H1 (cell line): ENCODE measurements at regions not wholly inside any gene's neighbourhood (a gene's known extent, or its start where the extent isn't known, plus 50 kb on each side); places are given as distances from the start of the nearest gene placed in this dataset.

ENCODE experiments used
- BACH1 ChIP-seq: IDR thresholded peaks from 2 replicates; pipeline ENCODE4 v1.6.1; 2012; ENCODE audit warnings: low read length, improper control_type of control experiment
- CTBP2 ChIP-seq: IDR thresholded peaks from 2 replicates; pipeline ENCODE4 v1.7.0; 2011; ENCODE audit warnings: borderline replicate concordance, mild to moderate bottlenecking, moderate library complexity, mixed read lengths, low read length; ENCODE audit not compliant: insufficient read depth, insufficient read length
- E2F6 ChIP-seq: IDR thresholded peaks from 2 replicates; pipeline ENCODE4 v1.6.1; 2012; ENCODE audit warnings: inconsistent platforms
- GABPA ChIP-seq: IDR thresholded peaks from 2 replicates; pipeline ENCODE4 v1.6.1; 2011; ENCODE audit warnings: mild to moderate bottlenecking, low read length, moderate library complexity, borderline replicate concordance; ENCODE audit not compliant: insufficient read depth
- GTF2F1 ChIP-seq: IDR thresholded peaks from 2 replicates; pipeline ENCODE4 v1.6.1; 2012; ENCODE audit warnings: low read depth, low read length, improper control_type of control experiment, borderline replicate concordance
- HDAC6 ChIP-seq: IDR thresholded peaks from one replicate; pipeline ENCODE4 v1.7.1; 2012; ENCODE audit warnings: low read depth, mild to moderate bottlenecking, inconsistent platforms, low read length, moderate library complexity
- PHF8 ChIP-seq: fragments of 200-600 bp; sonication (generic); conservative IDR thresholded peaks from 2 replicates; pipeline ENCODE4 v1.7.1; 2012; ENCODE audit warnings: low read depth, mild to moderate bottlenecking, inconsistent platforms, low read length, moderate library complexity
- POU5F1 ChIP-seq: IDR thresholded peaks from 2 replicates; pipeline ENCODE4 v1.6.1; 2011; ENCODE audit warnings: low read depth, mild to moderate bottlenecking, low read length, moderate library complexity
- RBBP5 ChIP-seq: IDR thresholded peaks from 2 replicates; pipeline ENCODE4 v1.7.1; 2012; ENCODE audit warnings: low read depth, mild to moderate bottlenecking, inconsistent platforms, low read length, moderate library complexity, borderline replicate concordance
- YY1 ChIP-seq: IDR thresholded peaks from 2 replicates; pipeline ENCODE4 v1.6.1; 2011; ENCODE audit warnings: low read depth, mild to moderate bottlenecking, low read length
- ZNF274 ChIP-seq: IDR thresholded peaks from 2 replicates; pipeline ENCODE4 v1.7.0; 2012; ENCODE audit warnings: low read length, borderline replicate concordance; ENCODE audit errors: extremely low read depth

DNA sequence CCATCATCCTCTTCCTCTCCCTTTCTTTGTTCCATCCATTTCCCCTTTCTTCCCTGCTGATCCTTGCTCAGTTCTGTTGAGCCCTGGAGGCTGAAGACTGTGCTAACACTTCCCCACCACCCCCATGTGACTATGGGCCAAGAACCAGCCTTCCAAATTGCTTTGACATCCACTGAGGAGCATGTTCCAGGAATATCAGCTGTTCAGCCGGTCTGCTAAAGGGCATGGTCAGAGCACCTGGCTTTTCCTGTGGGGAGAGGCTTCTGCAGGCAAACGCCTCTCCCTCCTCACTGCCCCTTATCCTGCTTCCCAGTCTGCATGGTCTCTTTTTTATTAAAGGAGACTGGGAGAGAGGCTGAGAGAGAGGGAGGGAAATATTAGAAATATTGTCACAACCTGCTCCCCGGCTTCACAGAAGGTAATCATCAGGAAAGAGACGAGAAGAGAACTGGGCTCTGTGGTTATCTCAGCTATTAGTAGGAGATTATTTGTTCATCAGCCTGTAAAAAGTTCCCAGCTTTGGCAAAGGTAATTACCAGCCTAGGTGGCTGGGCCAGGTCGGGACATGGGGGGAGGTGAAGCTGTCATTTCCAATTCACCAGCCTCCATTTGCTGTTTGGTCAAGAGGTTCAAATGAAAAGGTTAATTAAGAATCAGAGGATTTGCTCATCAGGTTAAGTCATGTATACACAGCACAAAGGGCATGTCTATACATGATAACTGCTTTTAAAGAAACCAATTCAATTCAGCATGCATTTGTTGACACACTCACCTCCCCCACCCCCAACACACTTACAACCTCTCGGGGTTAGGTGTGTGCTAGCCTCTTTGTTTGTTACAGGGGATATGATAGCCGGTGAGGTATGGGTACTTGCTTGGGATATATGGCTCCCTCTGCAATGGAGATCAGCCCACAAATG, 83.7 kb upstream of the CRHR1 start (continued):
- TF ChIP-seq PHF8 = no peak
- no peak for TF ChIP-seq RBBP5
- TF ChIP-seq E2F6 = no peak
- no peak for TF ChIP-seq ZNF274
- no peak for TF ChIP-seq YY1
- TF ChIP-seq GABPA = no peak
- no peak for TF ChIP-seq BACH1
- no peak for TF ChIP-seq CTBP2
- no peak for TF ChIP-seq HDAC6
- no peak for TF ChIP-seq POU5F1
- no peak for TF ChIP-seq GTF2F1
- TF ChIP-seq, all 59 proteins: peak for 0
